ENCODE measurements at regions not wholly inside any gene's neighbourhood (a gene's known extent, or its start where the extent isn't known, plus 50 kb on each side); places are given as distances from the start of the nearest gene placed in this dataset.
"Not testable (repeated sequence)": the region's sequence is repeated elsewhere in the genome, so short reads cannot be mapped to it uniquely, and the experiment has no call there.

- DNase-seq = no peak
Observed at GRCh38 chr12:124474709-124475108, 92.7 kb downstream of the NCOR2 start.

DNA sequence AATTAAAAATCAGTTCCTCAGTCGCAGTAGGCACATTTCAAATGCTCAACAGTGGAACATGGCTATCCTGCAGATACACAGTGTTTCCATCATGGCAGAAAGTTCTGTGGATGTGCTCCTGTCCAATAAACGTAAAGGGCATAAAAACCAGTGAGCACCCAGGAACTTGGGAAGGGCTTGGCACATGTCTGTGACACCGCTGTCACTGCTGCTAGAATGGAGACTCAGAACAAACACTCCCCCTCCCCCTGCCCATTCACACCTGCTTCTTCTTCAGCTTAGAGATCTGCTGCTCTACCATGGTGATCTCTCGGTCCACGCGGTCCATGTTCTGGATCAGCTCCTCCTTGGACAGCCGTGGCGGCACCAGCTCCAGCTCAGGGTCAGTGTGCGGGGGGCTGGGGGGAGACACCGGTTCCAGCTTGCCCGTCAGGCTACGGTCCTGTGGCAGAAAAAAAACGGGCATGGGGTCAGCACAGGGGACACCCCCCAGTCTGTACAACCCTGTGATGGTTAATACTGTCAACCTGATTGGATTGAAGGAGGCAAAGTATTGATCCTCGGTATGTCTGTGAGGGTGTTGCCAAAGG, 94.6 kb downstream of the NCOR2 start:
- no peak for DNase-seq

DNA sequence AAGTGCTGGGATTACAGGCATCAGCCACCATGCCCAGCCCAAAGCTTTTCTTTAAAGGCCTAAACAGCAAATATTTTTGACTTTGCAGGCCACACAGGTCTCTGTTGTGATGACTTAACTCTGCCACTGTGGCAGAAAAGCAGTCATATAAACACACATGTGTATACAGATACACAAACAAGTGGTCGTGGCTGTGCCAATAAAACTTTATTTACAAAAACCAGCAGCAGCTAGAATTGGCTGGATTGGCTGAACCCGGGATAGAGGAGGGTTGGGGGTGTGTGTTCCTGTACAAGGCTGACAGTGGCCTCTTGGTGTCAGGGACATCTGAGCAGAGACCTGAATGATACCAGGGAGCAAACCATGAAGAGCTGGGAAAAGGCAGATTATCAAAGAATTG, 95.6 kb downstream of the NCOR2 start:
- DNase-seq = no peak

GRCh38 chr12:124470806-124471205, 96.6 kb downstream of the NCOR2 start:
- DNase-seq = no peak

DNA sequence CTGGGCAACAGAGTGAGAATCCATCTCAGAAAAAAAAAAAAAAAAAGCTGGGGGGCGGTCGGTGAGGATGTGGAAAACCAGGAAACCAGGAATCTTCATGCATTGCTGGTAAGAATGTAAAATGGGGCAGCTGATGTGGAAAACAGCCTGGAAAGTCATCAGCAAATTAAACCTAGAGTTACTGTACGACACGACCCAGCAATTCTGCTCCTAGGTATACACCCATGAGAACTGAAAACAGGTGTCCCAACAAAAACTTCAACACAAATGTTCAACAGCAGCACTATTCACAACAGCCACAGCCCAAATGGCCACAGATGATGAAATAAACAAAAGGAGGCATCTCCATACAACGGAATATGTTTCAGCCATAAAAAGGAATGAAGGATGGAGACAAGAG, 97.3 kb downstream of the NCOR2 start:
- DNase-seq = no peak

GRCh38 chr12:124469193-124469888, 98.1 kb downstream of the NCOR2 start:
- DNase-seq = peak in 1 of 2 donors; percentile 19

DNA sequence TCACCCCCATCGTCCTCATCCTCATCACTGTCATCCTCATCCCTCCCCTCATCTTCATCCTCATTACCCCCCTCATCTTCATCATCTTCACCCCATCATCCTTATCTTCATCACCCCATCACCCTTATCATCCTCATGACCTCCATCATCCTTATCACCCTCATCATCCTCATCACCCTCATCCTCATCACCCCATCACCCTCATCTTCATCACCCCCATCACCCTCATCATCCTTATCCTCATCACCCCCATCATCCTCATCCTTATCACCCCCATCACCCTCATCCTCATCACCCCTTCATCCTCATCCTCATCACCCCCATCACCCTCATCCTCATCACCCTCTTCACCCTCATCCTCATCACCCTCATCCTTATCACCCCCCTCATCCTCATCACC, 99.9 kb downstream of the NCOR2 start:
- not testable (repeated sequence) for DNase-seq

DNA sequence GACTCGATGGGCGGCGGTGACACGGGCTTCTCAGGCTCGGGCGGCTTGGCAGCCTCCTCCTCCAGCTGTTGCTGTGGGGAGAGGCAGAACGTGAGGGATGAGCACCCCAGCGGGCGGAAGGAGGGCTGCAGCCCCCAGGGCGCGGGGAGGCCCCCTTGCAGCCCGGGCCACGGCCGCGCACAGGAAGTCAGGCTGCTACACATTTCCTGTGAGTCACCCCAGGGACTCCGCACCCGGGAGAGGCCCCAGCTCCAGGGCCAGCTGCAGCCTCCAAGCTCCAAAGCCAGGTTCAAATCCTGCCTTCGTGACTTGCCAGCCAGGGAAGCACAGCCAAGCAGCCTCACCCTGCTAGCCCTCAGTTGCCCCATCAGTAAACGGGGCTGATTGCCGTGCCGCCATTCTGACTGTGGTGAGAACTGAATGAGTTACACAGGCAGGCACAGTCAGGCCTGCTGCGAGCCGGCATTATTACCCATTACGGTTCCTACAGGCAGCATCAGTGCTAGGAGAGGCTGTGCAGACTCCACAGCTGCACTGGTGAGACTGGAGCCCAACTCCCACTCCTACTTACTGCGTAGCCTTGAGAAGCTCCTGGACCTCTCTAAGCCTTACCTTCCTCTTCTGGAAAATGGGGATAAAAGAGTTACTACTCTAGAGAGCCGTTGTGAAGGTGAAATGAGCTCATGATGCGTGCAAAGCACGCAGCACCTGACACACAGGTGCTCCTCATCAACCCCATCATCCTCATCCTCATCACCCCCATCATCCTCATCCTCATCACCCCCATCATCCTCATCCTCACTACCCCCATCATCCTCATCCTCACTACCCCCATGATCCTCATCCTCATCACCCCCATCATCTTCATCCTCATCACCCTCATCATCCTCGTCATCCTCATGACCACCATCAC, 100.9 kb downstream of the NCOR2 start:
- peak; percentile 80 to 87 for DNase-seq

DNA sequence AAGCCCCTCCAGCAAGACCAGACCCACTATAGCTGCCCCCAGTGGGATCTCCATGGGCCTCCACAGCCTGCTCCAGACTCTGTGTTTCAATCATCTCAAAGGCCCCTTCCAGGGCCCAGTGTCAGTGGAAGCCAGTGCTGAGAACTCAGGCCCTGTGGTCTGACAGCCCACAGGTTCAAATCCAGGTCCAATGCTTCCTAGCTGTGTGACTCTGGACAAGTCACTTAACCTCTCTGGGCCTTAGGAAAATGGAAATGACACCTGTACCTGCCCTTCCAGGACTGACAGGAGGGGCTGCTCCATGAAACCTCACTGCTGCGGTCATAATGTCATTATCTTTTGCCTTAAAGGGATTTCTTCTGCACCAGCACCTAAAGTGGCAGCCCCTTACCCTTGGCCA, 101.9 kb downstream of the NCOR2 start:
- DNase-seq = no peak

GRCh38 chr12:124464830-124465229, 102.6 kb downstream of the NCOR2 start:
- DNase-seq = no peak

DNA sequence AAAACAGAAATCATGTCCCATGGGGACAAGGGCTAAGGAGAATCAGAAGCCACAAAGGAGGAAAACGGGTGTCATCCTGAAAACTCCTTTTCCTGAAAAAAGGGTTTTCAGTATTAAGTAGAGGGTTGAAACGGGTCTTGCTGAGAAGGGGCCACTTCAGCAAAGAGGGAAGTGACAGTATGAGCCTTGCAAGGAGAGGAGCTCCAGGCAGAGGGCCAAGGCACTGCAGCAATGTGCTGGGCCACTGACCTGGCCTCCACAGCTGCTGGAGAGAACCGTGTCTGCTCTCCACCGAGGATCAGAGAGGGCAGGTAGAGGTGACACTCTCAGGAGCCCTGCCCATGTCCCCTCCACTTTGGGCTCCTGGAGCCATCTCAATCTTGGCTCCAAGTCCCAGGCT, 103.3 kb downstream of the NCOR2 start:
- DNase-seq = no peak

DNA sequence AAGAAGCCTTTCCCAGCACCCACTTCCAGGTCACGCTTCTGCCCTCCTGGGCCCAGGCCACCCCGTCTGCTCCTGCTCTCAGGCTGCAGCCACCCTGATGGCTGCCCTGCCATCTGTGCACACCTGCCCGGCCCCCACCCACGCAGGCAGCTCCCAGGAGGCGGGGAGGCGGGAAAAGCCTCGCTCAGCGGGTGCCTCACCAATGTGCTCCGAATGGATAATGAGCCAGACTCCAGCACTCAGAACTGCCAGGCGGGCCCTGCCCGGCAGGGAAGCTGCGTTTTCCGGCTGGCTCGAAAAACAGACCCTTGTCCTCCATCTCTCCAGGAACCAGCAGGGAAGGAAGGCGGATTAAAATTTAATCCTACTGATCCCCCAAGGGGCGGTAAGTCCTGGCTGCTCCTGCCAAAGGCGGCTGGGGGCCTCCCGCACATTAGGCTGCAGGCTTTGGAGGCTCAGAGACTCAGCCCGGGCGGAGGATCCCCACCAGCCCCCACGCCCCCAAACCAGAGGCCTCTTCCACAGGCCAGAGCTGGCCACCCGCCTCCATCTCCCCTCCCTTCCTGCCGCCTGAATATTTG, 104.0 kb downstream of the NCOR2 start:
- no peak for DNase-seq

- no peak for DNase-seq
Observed at GRCh38 chr12:124462750-124463149, 104.7 kb downstream of the NCOR2 start.

- DNase-seq = no peak
Observed at GRCh38 chr12:124461851-124462623, 105.4 kb downstream of the NCOR2 start.

- no peak for DNase-seq
Observed at GRCh38 chr12:124461241-124461673, 106.2 kb downstream of the NCOR2 start.

DNA sequence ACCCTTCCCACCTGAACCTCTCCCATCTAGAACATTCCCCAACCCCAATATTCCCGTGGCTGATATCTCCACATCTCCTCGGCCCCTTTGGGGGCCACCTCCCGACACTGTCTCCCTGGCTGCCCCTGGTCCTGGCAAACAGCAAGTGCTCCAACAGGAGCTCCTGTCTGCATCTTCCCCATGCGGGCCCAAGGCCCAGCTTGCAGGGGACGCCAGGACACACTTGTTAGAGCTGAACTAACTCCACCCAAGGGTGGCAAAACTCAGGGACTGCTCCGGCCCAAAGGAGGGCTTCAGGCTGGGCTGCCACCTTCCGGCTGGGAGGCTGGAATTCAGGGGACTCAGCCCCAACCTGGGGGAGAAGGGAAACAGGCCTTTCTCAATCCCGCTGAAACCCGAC, 106.6 kb downstream of the NCOR2 start:
- DNase-seq = no peak

GRCh38 chr12:124459852-124460645, 107.4 kb downstream of the NCOR2 start:
- DNase-seq = no peak

DNA sequence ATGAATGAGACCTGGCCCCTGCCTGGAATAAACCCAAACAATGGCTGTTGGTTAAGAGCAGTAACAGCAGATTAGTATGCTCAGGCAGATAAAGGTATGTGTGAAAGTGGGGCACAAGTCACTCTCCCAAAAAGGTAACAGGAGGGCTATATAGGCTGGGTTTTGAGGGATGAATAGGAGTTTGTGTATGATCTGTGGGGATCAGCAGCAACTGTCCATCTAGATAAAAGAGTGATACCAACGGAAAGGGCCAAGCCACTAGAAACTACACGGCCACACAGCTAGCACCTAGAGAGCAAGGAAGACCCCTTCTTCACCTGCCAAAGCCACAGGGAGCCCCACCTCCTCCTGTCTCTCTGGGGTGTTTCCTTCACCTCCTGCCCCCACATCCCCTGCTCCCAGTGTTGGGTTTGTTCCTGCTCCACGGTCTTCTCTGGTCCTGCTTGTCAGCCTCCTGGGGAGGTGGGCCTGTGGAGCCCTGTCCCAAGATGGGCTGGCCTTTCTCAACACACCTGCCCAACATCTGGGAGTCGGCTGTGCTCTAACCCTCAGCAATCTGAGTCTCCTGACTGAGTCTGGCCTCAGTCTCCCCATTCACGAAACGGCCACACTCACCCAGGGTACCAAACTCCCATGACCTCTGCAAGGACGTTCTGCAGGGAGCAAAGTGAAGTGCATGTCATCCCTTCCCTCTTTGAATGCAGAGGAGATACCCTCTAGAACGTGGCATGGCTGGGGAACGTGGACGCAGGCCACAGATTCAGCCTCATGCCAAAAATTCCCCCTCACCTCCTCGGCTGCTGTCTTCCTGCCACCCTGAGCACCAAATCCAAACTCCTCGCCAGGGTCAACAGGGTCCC, 108.2 kb downstream of the NCOR2 start:
- no peak for DNase-seq

- DNase-seq = no peak
Observed at GRCh38 chr12:124458220-124458991, 109.0 kb downstream of the NCOR2 start.

All from activated CD4-positive, alpha-beta T cell treated with anti-CD3 and anti-CD28 coated beads for 4 hours (primary cell).